ENCODE measurements at regions not wholly inside any gene's neighbourhood (a gene's known extent, or its start where the extent isn't known, plus 50 kb on each side); places are given as distances from the start of the nearest gene placed in this dataset.

- in situ Hi-C loops (cut with HindIII; ENCODE audit: low pct_unique_long_range_greater_than_20kb, low sequenced_read_pairs) (no loop called here), intact Hi-C loops (cut with micrococcal nuclease; ENCODE audit: unreplicated experiment) (no loop called here)
- Histone ChIP-seq H3K4me3 (ENCODE audit: low read depth in 2 of 2, low read length in 2 of 2) (no peak overlapping the region), H3K9me3 (ENCODE audit: control insufficient read depth, insufficient read depth, low read depth, low read length) (no peaks in the 10 kb centered on the region), H3K27ac (ENCODE audit: low read length) (no peak overlapping the region), H3K4me1 (ENCODE audit: control insufficient read depth, insufficient read depth, low read length) (no peaks in the 10 kb centered on the region), H3K36me3 (ENCODE audit: control insufficient read depth, insufficient read depth, low read length) (no peaks in the 10 kb centered on the region), H3K27me3 (ENCODE audit: control insufficient read depth, insufficient read depth, low read length) (no peaks in the 10 kb centered on the region)
- no peak for TF ChIP-seq TCF7L2 (IDR thresholded peaks at IDR 0.05; ENCODE audit: low read depth, low read length)
- BruUV-seq (replicated peaks), result no TSS peak
- POLR2A ChIA-PET, result no interaction called here
- CTCF ChIA-PET, result no interaction called here
- DNase-seq (ENCODE audit: low read depth, low spot score) (no peak), ATAC-seq (no peak)
These were observed 212.3 kb downstream of the CYP26B1 start for GRCh38 chr2:71935262-71935848.

GRCh38 chr2:71934595-71935261 is 212.9 kb downstream of the CYP26B1 start:
- intact Hi-C loops (cut with micrococcal nuclease; ENCODE audit: unreplicated experiment) (no loop called here), in situ Hi-C loops (cut with HindIII; ENCODE audit: low pct_unique_long_range_greater_than_20kb, low sequenced_read_pairs) (no loop called here)
- no peaks in the 10 kb centered on the region for H3K4me1 ChIP-seq (ENCODE audit: control insufficient read depth, insufficient read depth, low read length)
- H3K36me3 ChIP-seq (ENCODE audit: control insufficient read depth, insufficient read depth, low read length), result no peaks in the 10 kb centered on the region
- no peaks in the 10 kb centered on the region for H3K27me3 ChIP-seq (ENCODE audit: control insufficient read depth, insufficient read depth, low read length)
- ChIA-PET POLR2A (no interaction called here), CTCF (interaction anchor here (1.1 kb wide), 1 partner anchor 215 kb away, joined by 4 read pairs; no protein-coding TSS in a partner anchor)
- H3K4me3 ChIP-seq (ENCODE audit: low read depth in 2 of 2, low read length in 2 of 2), result no peak overlapping the region
- ATAC-seq (no peak), DNase-seq (ENCODE audit: low read depth, low spot score) (no peak)
- H3K27ac ChIP-seq (ENCODE audit: low read length), result no peak overlapping the region
- TF ChIP-seq TCF7L2 (IDR thresholded peaks at IDR 0.05; ENCODE audit: low read depth, low read length) (no peak), SIN3A (IDR thresholded peaks at IDR 0.05; ENCODE audit: borderline replicate concordance, insufficient read depth, low read depth, low read length) (no peak), POLR2AphosphoS5 (IDR thresholded peaks at IDR 0.05; ENCODE audit: low read depth, low read length) (no peak), REST (IDR thresholded peaks at IDR 0.05; ENCODE audit: insufficient read depth in 1 of 2, low read depth in 2 of 2, low read length in 1 of 2) (no peak), CTCF (IDR thresholded peaks at IDR 0.05) (no peak)
- no peaks in the 10 kb centered on the region for H3K9me3 ChIP-seq (ENCODE audit: control insufficient read depth, insufficient read depth, low read depth, low read length)
- BruUV-seq (replicated peaks), result no TSS peak

- no peaks in the 10 kb centered on the region for H3K9me3 ChIP-seq (ENCODE audit: control insufficient read depth, insufficient read depth, low read depth, low read length)
- H3K36me3 ChIP-seq (ENCODE audit: control insufficient read depth, insufficient read depth, low read length), result no peaks in the 10 kb centered on the region
- H3K27me3 ChIP-seq (ENCODE audit: control insufficient read depth, insufficient read depth, low read length), result no peaks in the 10 kb centered on the region
- ATAC-seq (no peak), DNase-seq (ENCODE audit: low read depth, low spot score) (no peak)
- in situ Hi-C loops (cut with HindIII; ENCODE audit: low pct_unique_long_range_greater_than_20kb, low sequenced_read_pairs) (no loop called here), intact Hi-C loops (cut with micrococcal nuclease; ENCODE audit: unreplicated experiment) (no loop called here)
- BruUV-seq (replicated peaks), result no TSS peak
- H3K27ac ChIP-seq (ENCODE audit: low read length), result no peak overlapping the region
- no peak overlapping the region for H3K4me3 ChIP-seq (ENCODE audit: low read depth in 2 of 2, low read length in 2 of 2)
- H3K4me1 ChIP-seq (ENCODE audit: control insufficient read depth, insufficient read depth, low read length), result no peaks in the 10 kb centered on the region
- ChIA-PET POLR2A (interaction anchor here (0.5 kb wide), 1 partner anchor 421 kb away, joined by 3 read pairs; no protein-coding TSS in a partner anchor), CTCF (interaction anchor here (1.1 kb wide), 1 partner anchor 216 kb away, joined by 4 read pairs; no protein-coding TSS in a partner anchor)
- no peak for TF ChIP-seq CTCF (IDR thresholded peaks at IDR 0.05)
- TF ChIP-seq POLR2AphosphoS5 (IDR thresholded peaks at IDR 0.05; ENCODE audit: low read depth, low read length), result no peak
- TF ChIP-seq TCF7L2 (IDR thresholded peaks at IDR 0.05; ENCODE audit: low read depth, low read length), result no peak
- TF ChIP-seq REST (IDR thresholded peaks at IDR 0.05; ENCODE audit: insufficient read depth in 1 of 2, low read depth in 2 of 2, low read length in 1 of 2), result no peak
- TF ChIP-seq SIN3A (IDR thresholded peaks at IDR 0.05; ENCODE audit: borderline replicate concordance, insufficient read depth, low read depth, low read length), result no peak
These were observed 213.4 kb downstream of the CYP26B1 start for GRCh38 chr2:71934320-71934593.
